ENCODE measurements at regions not wholly inside any gene's neighbourhood (a gene's known extent, or its start where the extent isn't known, plus 50 kb on each side); places are given as distances from the start of the nearest gene placed in this dataset.

DNA sequence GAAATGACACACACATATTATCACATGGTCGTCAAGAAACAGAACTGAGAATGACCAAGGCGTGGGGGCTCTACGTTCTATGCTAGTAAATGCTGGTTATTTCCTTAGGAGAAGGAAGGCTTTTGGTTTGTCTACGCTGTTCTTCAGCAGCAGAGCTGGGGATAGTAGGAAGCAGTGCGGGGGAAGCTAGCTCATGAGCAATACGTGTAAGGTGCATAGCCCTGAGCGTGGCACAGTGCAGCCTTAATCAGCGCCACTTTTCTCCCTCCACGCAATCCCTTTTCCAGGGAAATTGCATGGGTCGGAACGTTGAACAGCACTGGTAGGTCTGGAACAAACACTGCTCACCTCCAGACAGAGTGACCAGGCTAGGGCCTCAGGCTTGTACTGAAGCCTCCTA, 199.6 kb upstream of the FBXO11 start:
- H4K20me1 ChIP-seq (ENCODE audit: insufficient read depth), result no peaks in the 10 kb centered on the region
- no peaks in the 10 kb centered on the region for H3K36me3 ChIP-seq (ENCODE audit: control insufficient read depth in 1 of 2, insufficient read depth in 2 of 2, low read length in 2 of 2)
- no peak for TF ChIP-seq SIN3A (IDR thresholded peaks at IDR 0.05; ENCODE audit: low read depth)
- no peak for TF ChIP-seq POLR2A (IDR thresholded peaks at IDR 0.05; ENCODE audit: borderline replicate concordance, extremely low read depth, insufficient read depth, insufficient read length)
- TF ChIP-seq, protein P1, sequence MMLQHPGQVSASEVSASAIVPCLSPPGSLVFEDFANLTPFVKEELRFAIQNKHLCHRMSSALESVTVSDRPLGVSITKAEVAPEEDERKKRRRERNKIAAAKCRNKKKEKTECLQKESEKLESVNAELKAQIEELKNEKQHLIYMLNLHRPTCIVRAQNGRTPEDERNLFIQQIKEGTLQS (IDR thresholded peaks at IDR 0.05), result no peak
- no peak for TF ChIP-seq FOSL1 (IDR thresholded peaks at IDR 0.05; ENCODE audit: low read depth)
- no peak for TF ChIP-seq JUND (IDR thresholded peaks at IDR 0.05)
- TF ChIP-seq, protein P2, sequence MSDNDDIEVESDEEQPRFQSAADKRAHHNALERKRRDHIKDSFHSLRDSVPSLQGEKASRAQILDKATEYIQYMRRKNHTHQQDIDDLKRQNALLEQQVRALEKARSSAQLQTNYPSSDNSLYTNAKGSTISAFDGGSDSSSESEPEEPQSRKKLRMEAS (IDR thresholded peaks at IDR 0.05), result no peak
- no peak for TF ChIP-seq SRF (IDR thresholded peaks at IDR 0.05; ENCODE audit: low read depth)
- TF ChIP-seq, protein P3, sequence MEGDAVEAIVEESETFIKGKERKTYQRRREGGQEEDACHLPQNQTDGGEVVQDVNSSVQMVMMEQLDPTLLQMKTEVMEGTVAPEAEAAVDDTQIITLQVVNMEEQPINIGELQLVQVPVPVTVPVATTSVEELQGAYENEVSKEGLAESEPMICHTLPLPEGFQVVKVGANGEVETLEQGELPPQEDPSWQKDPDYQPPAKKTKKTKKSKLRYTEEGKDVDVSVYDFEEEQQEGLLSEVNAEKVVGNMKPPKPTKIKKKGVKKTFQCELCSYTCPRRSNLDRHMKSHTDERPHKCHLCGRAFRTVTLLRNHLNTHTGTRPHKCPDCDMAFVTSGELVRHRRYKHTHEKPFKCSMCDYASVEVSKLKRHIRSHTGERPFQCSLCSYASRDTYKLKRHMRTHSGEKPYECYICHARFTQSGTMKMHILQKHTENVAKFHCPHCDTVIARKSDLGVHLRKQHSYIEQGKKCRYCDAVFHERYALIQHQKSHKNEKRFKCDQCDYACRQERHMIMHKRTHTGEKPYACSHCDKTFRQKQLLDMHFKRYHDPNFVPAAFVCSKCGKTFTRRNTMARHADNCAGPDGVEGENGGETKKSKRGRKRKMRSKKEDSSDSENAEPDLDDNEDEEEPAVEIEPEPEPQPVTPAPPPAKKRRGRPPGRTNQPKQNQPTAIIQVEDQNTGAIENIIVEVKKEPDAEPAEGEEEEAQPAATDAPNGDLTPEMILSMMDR (IDR thresholded peaks at IDR 0.05 in 2 of 3, conservative IDR thresholded peaks at IDR 0.05 in 1 of 3; ENCODE audit: borderline replicate concordance in 1 of 3, insufficient read depth in 1 of 3, low read depth in 2 of 3, low read length in 2 of 3), result no peak
- no peak for TF ChIP-seq TCF7L2 (IDR thresholded peaks at IDR 0.05; ENCODE audit: borderline replicate concordance, extremely low read depth, insufficient read depth, insufficient read length)
- no peak for TF ChIP-seq EZH2 (IDR thresholded peaks at IDR 0.05)
- no peak for TF ChIP-seq POLR2AphosphoS5 (IDR thresholded peaks at IDR 0.05; ENCODE audit: low read depth, low read length)
- TF ChIP-seq SP1 (IDR thresholded peaks at IDR 0.05; ENCODE audit: low read depth), result no peak
- TF ChIP-seq, protein P4, sequence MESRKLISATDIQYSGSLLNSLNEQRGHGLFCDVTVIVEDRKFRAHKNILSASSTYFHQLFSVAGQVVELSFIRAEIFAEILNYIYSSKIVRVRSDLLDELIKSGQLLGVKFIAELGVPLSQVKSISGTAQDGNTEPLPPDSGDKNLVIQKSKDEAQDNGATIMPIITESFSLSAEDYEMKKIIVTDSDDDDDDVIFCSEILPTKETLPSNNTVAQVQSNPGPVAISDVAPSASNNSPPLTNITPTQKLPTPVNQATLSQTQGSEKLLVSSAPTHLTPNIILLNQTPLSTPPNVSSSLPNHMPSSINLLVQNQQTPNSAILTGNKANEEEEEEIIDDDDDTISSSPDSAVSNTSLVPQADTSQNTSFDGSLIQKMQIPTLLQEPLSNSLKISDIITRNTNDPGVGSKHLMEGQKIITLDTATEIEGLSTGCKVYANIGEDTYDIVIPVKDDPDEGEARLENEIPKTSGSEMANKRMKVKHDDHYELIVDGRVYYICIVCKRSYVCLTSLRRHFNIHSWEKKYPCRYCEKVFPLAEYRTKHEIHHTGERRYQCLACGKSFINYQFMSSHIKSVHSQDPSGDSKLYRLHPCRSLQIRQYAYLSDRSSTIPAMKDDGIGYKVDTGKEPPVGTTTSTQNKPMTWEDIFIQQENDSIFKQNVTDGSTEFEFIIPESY (IDR thresholded peaks at IDR 0.05; ENCODE audit: extremely low read depth, insufficient replicate concordance, low read length), result no peak
- no peak for TF ChIP-seq ELF1 (IDR thresholded peaks at IDR 0.05; ENCODE audit: borderline replicate concordance, low read depth)
- TF ChIP-seq YY1 (IDR thresholded peaks at IDR 0.05; ENCODE audit: extremely low read depth, insufficient replicate concordance, low read depth, low read length), result no peak
- no peaks in the 10 kb centered on the region for H3K27me3 ChIP-seq (ENCODE audit: insufficient read depth, low read length)
- H3K79me2 ChIP-seq (ENCODE audit: insufficient read depth, low read length), result no peaks in the 10 kb centered on the region
- peak overlapping the region; percentile 75 for H3K4me2 ChIP-seq (ENCODE audit: low read length)
- ChIA-PET CTCF (interaction anchor here (1.3 to 3.2 kb wide), 2 partner anchors 199 to 247 kb away, joined by 6 to 14 read pairs; partner anchors contain the start of gene FBXO11), POLR2A (interaction anchor here (1.4 kb wide), 1 partner anchor 199 kb away, joined by 4 read pairs; no protein-coding TSS in a partner anchor), RAD21 (ENCODE audit: low non-redundant PET in 1 of 2, low total read pairs in 2 of 2, uncharacterized antibody in 2 of 2, unreplicated experiment in 2 of 2) (no interaction called here)
- no peak overlapping the region for H3K9ac ChIP-seq (ENCODE audit: low read length)
- H3K9me2 ChIP-seq (ENCODE audit: insufficient read depth), result no peaks in the 10 kb centered on the region
- H3K27ac ChIP-seq (ENCODE audit: low read depth, low read length), result no peak overlapping the region
- ATAC-seq, result no peak; the same call in 1 of the 2 replicates
- H3K9me3 ChIP-seq (ENCODE audit: control insufficient read depth in 1 of 2, insufficient read depth in 1 of 2, low read depth in 1 of 2, low read length in 2 of 2), result no peaks in the 10 kb centered on the region
- BruUV-seq (replicated peaks), result no TSS peak
- no peak overlapping the region for H3K4me3 ChIP-seq (replicated peaks in 1 of 2; ENCODE audit: low read depth in 1 of 2, low read length in 2 of 2)
- no peak for DNase-seq (ENCODE audit: low read depth, low spot score)
- intact Hi-C loops (cut with micrococcal nuclease), result loop anchor here (1.0 to 5.0 kb wide), 5 partner anchors 199 to 764 kb away; partner anchors contain the start of genes FBXO11 and MSH6
- peaks cover 14 to 48% of the 10 kb centered on the region in 2 experiments; a peak in 3 of 4 replicates for H3K4me1 ChIP-seq (ENCODE audit: control insufficient read depth in 1 of 2, insufficient read depth in 2 of 2, low read length in 2 of 2)
- H2AFZ ChIP-seq (ENCODE audit: low read depth, low read length, poor library complexity, severe bottlenecking), result peak overlapping the region; percentile 75
